ENCODE measurements at regions not wholly inside any gene's neighbourhood (a gene's known extent, or its start where the extent isn't known, plus 50 kb on each side); places are given as distances from the start of the nearest gene placed in this dataset.

GRCh38 chr2:16071865-16072637 lies 131.7 kb downstream of the MYCN start:
- TF ChIP-seq CTCF (IDR thresholded peaks at IDR 0.05; ENCODE audit: low read depth, low read length, missing input control), result no peak
- no peak for TF ChIP-seq GABPA (IDR thresholded peaks at IDR 0.05 in 1 of 2, conservative IDR thresholded peaks at IDR 0.05 in 1 of 2)
- no peak for TF ChIP-seq SP1 (IDR thresholded peaks at IDR 0.05)
- TF ChIP-seq RAD21 (IDR thresholded peaks at IDR 0.05), result no peak
- no peak for TF ChIP-seq YY1 (IDR thresholded peaks at IDR 0.05)
- TF ChIP-seq REST (IDR thresholded peaks at IDR 0.05), result no peak
- TF ChIP-seq ATF3 (IDR thresholded peaks at IDR 0.05), result no peak
- no peak for TF ChIP-seq TAF1 (conservative IDR thresholded peaks at IDR 0.05)
- TF ChIP-seq JUND (IDR thresholded peaks at IDR 0.05), result no peak
- TF ChIP-seq ZBTB33 (IDR thresholded peaks at IDR 0.05), result no peak
- TF ChIP-seq MAX (IDR thresholded peaks at IDR 0.05), result no peak
